Activated naive CD4-positive, alpha-beta T cell treated with anti-CD3 and anti-CD28 coated beads, Interleukin-2, amount 10 ng/mL, durations not matched to agents 7 days and 5 days (primary cell): ENCODE measurements at regions not wholly inside any gene's neighbourhood (a gene's known extent, or its start where the extent isn't known, plus 50 kb on each side); places are given as distances from the start of the nearest gene placed in this dataset.
"Not testable (repeated sequence)": the region's sequence is repeated elsewhere in the genome, so short reads cannot be mapped to it uniquely, and the experiment has no call there.

Experiments
- CTCF ChIA-PET: fragments of 350-600 bp; sonication (Branson Sonifier 250); formaldehyde crosslinking; loops from one replicate; lab custom pipeline; 2021; ENCODE audit warnings: antibody characterized with exemption; lab: Charles Lee
- DNase-seq: peaks from one replicate; pipeline ENCODE4 v3.0.0-alpha.2; 2020
- H3K27ac Mint-ChIP-seq: one replicate; pipeline ENCODE4 v1.8.0; 2021; ENCODE audit warnings: mild to moderate bottlenecking, moderate library complexity, mixed read lengths
- H3K27me3 Mint-ChIP-seq: one replicate; pipeline ENCODE4 v1.8.0; 2021; ENCODE audit warnings: mild to moderate bottlenecking, mixed read lengths
- H3K36me3 Mint-ChIP-seq: one replicate; pipeline ENCODE4 v1.8.0; 2021; ENCODE audit warnings: mixed read lengths
- H3K4me1 Mint-ChIP-seq: one replicate; pipeline ENCODE4 v1.8.0; 2021; ENCODE audit warnings: mixed read lengths
- H3K4me3 Mint-ChIP-seq: one replicate; pipeline ENCODE4 v1.8.0; 2021; ENCODE audit warnings: mild to moderate bottlenecking, moderate library complexity, mixed read lengths
- H3K9me3 Mint-ChIP-seq: one replicate; pipeline ENCODE4 v1.8.0; 2021; ENCODE audit warnings: mixed read lengths

- H3K36me3 Mint-ChIP-seq, result no peaks in the 10 kb centered on the region
- no peak overlapping the region for H3K27ac Mint-ChIP-seq
- no peak for DNase-seq
- H3K9me3 Mint-ChIP-seq, result no peaks in the 10 kb centered on the region
- peaks cover 16% of the 10 kb centered on the region for H3K27me3 Mint-ChIP-seq
- H3K4me3 Mint-ChIP-seq, result no peak overlapping the region
- CTCF ChIA-PET, result interaction anchor here (0.8 to 7.6 kb wide), 5 partner anchors 8 to 696 kb away, joined by 3 to 84 read pairs (median 69); no protein-coding TSS in a partner anchor
- peaks cover 12% of the 10 kb centered on the region for H3K4me1 Mint-ChIP-seq
These were observed 425.4 kb downstream of the ETS1 start for GRCh38 chr11:128161994-128162393.

GRCh38 chr11:128161436-128161835, 425.9 kb downstream of the ETS1 start:
- CTCF ChIA-PET, result interaction anchor here (0.8 to 7.6 kb wide), 7 partner anchors 9 to 696 kb away, joined by 3 to 84 read pairs (median 12); no protein-coding TSS in a partner anchor

GRCh38 chr11:128158860-128159259, 428.5 kb downstream of the ETS1 start:
- DNase-seq, result no peak
- no peaks in the 10 kb centered on the region for H3K9me3 Mint-ChIP-seq
- CTCF ChIA-PET, result interaction anchor here (0.9 to 7.6 kb wide), 20 partner anchors 8 to 691 kb away, joined by 3 to 86 read pairs (median 10); no protein-coding TSS in a partner anchor
- H3K27me3 Mint-ChIP-seq, result peaks cover 16% of the 10 kb centered on the region
- no peaks in the 10 kb centered on the region for H3K36me3 Mint-ChIP-seq
- H3K4me1 Mint-ChIP-seq, result peaks cover 7% of the 10 kb centered on the region
- H3K27ac Mint-ChIP-seq, result no peak overlapping the region
- no peak overlapping the region for H3K4me3 Mint-ChIP-seq

More at GRCh38 chr11:128161436-128161835, 425.9 kb downstream of the ETS1 start:
- Mint-ChIP-seq H3K36me3 (no peaks in the 10 kb centered on the region), H3K4me3 (no peak overlapping the region), H3K4me1 (peaks cover 12% of the 10 kb centered on the region), H3K27me3 (peaks cover 16% of the 10 kb centered on the region), H3K9me3 (no peaks in the 10 kb centered on the region), H3K27ac (no peak overlapping the region)
- no peak for DNase-seq

- H3K9me3 Mint-ChIP-seq, result no peaks in the 10 kb centered on the region
- H3K27me3 Mint-ChIP-seq, result peaks cover 21% of the 10 kb centered on the region
These were observed 429.7 kb downstream of the ETS1 start for GRCh38 chr11:128157423-128158298.

DNA sequence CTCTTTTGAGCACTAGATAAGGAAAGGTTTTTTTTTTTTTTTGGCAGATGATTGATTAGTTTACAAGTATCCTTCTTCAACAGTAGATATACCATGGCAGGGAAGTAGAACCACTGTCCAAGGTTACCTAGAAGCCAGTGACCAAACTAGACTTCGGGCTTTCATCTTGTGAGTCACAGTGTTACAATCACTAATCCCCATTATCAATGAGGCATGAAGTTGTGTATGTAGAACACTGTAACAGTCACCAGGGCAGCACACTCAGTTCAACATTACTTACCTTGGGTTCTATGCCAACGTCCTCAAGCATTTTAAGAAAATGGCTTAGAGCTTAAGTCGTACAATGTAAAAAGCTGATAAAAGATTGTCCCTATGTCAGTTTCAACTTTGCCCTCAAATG, 430.9 kb downstream of the ETS1 start:
- Mint-ChIP-seq H3K36me3 (no peaks in the 10 kb centered on the region), H3K4me1 (peaks cover 7% of the 10 kb centered on the region), H3K4me3 (no peak overlapping the region), H3K27ac (no peak overlapping the region), H3K9me3 (no peaks in the 10 kb centered on the region), H3K27me3 (peaks cover 24% of the 10 kb centered on the region)
- DNase-seq, result no peak
- CTCF ChIA-PET, result interaction anchor here (1.1 to 7.6 kb wide), 21 partner anchors 9 to 709 kb away, joined by 3 to 86 read pairs (median 10); no protein-coding TSS in a partner anchor

More at GRCh38 chr11:128157423-128158298, 429.7 kb downstream of the ETS1 start:
- H3K4me1 Mint-ChIP-seq, result peaks cover 7% of the 10 kb centered on the region
- H3K36me3 Mint-ChIP-seq, result no peaks in the 10 kb centered on the region
- H3K4me3 Mint-ChIP-seq, result peak overlapping the region; percentile 60
- CTCF ChIA-PET, result interaction anchor here (0.6 to 7.6 kb wide), 70 partner anchors 8 to 1738 kb away, joined by 3 to 86 read pairs (median 5); no protein-coding TSS in a partner anchor
- H3K27ac Mint-ChIP-seq, result peak overlapping the region; percentile 63
- DNase-seq, result peak; percentile 66

DNA sequence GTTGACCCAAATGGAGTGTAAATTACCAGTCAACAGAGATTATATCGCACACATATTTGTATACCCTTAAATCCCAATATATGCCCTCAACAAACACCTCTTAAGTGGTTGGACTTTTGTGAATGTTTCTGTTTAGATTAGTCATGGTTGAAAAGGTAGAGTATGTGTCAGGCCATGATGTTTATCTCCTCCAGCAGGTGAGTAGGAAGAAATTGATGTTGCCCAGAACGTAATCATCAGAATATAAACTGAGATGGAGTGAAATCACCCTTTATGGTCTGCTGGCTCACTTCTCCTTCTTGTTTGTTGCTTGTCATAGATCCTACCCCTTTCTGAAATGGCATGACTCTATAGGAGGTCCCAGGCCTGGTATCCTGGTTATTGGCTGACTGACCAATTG, 431.8 kb downstream of the ETS1 start:
- Mint-ChIP-seq H3K36me3 (no peaks in the 10 kb centered on the region), H3K4me1 (peaks cover 7% of the 10 kb centered on the region), H3K4me3 (no peak overlapping the region), H3K9me3 (no peaks in the 10 kb centered on the region), H3K27ac (no peak overlapping the region), H3K27me3 (peaks cover 26% of the 10 kb centered on the region)
- CTCF ChIA-PET, result interaction anchor here (5.5 to 6.4 kb wide), 2 partner anchors 15 to 117 kb away, joined by 84 to 86 read pairs; no protein-coding TSS in a partner anchor
- no peak for DNase-seq

GRCh38 chr11:128153697-128154048, 433.7 kb downstream of the ETS1 start:
- Mint-ChIP-seq H3K9me3 (no peaks in the 10 kb centered on the region), H3K27ac (no peak overlapping the region), H3K4me3 (no peak overlapping the region), H3K4me1 (peaks cover 7% of the 10 kb centered on the region), H3K36me3 (no peaks in the 10 kb centered on the region), H3K27me3 (peaks cover 24% of the 10 kb centered on the region)
- CTCF ChIA-PET, result interaction anchor here (0.6 to 1.4 kb wide), 3 partner anchors 18 to 126 kb away, joined by 3 to 7 read pairs (median 3); no protein-coding TSS in a partner anchor
- no peak for DNase-seq

- Mint-ChIP-seq H3K27me3 (peaks cover 28% of the 10 kb centered on the region), H3K9me3 (no peaks in the 10 kb centered on the region), H3K4me3 (no peak overlapping the region), H3K4me1 (peaks cover 7% of the 10 kb centered on the region), H3K36me3 (no peaks in the 10 kb centered on the region), H3K27ac (no peak overlapping the region)
- no peak for DNase-seq
- CTCF ChIA-PET, result interaction anchor here (0.6 to 1.4 kb wide), 5 partner anchors 19 to 732 kb away, joined by 3 to 7 read pairs (median 3); no protein-coding TSS in a partner anchor
These were observed 434.3 kb downstream of the ETS1 start for GRCh38 chr11:128152796-128153696.

GRCh38 chr11:128151780-128152179, 435.6 kb downstream of the ETS1 start:
- CTCF ChIA-PET, result interaction anchor here (0.7 to 1.2 kb wide), 4 partner anchors 22 to 812 kb away, joined by 3 to 4 read pairs (median 4); no protein-coding TSS in a partner anchor
- Mint-ChIP-seq H3K27me3 (peaks cover 24% of the 10 kb centered on the region), H3K27ac (no peak overlapping the region), H3K36me3 (no peaks in the 10 kb centered on the region), H3K9me3 (no peaks in the 10 kb centered on the region), H3K4me1 (no peaks in the 10 kb centered on the region), H3K4me3 (no peak overlapping the region)
- no peak for DNase-seq

DNA sequence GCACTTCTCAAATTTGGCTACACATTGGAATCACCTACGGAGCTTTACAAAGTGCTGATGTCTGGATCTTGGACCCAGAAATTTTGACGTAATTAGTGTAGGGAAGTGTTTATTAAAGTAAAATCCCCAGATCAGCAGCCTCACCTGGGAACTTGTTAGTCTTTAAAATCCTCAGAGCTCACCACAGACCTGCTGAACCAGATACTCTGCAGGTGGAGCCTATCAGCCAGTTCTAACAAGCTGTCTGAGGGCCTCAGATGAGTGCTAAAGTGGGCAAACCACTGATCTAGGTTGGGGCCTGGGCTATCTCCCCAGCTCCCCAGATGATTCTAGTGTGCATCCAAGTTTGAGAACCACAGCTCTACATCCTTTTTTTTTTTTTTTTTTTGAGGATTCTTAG, 436.0 kb downstream of the ETS1 start:
- H3K9me3 Mint-ChIP-seq, result no peaks in the 10 kb centered on the region

DNA sequence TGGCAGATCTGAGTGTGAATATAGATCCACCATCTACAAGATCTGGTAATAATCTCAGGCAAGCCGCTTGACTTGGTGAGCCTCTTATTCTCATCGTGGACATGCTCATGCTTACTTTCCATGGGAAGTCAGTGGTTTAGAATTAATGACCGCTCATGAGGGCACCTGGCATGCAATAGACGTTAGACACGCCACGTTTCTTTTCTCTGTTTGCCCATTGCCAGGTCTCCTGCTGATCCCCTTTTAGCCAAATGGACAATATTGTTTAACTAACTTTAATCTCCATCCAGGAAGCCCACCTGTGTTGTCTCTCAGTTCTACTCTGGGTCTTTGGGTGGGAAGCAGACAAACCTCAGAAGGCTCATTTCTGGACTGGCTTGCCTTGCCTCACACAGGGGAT, 439.1 kb downstream of the ETS1 start:
- CTCF ChIA-PET, result interaction anchor here (2.8 kb wide), 1 partner anchor 10 kb away, joined by 16 read pairs; no protein-coding TSS in a partner anchor
- Mint-ChIP-seq H3K27ac (no peak overlapping the region), H3K9me3 (no peaks in the 10 kb centered on the region), H3K27me3 (peaks cover 14% of the 10 kb centered on the region), H3K36me3 (no peaks in the 10 kb centered on the region), H3K4me1 (no peaks in the 10 kb centered on the region), H3K4me3 (no peak overlapping the region)
- no peak for DNase-seq

More for the DNA sequence above, 436.0 kb downstream of the ETS1 start:
- CTCF ChIA-PET, result interaction anchor here (0.7 to 1.2 kb wide), 5 partner anchors 22 to 813 kb away, joined by 3 to 4 read pairs (median 4); no protein-coding TSS in a partner anchor
- Mint-ChIP-seq H3K36me3 (no peaks in the 10 kb centered on the region), H3K27ac (no peak overlapping the region), H3K4me1 (no peaks in the 10 kb centered on the region), H3K4me3 (no peak overlapping the region), H3K27me3 (peaks cover 23% of the 10 kb centered on the region)
- DNase-seq, result no peak

- no peaks in the 10 kb centered on the region for H3K4me1 Mint-ChIP-seq
- peaks cover 6% of the 10 kb centered on the region for H3K9me3 Mint-ChIP-seq
- H3K27ac Mint-ChIP-seq, result no peak overlapping the region
- CTCF ChIA-PET, result interaction anchor here (1.1 to 2.8 kb wide), 2 partner anchors 11 kb away, joined by 3 to 16 read pairs; no protein-coding TSS in a partner anchor
- H3K36me3 Mint-ChIP-seq, result peaks cover 2% of the 10 kb centered on the region
- H3K27me3 Mint-ChIP-seq, result peaks cover 14% of the 10 kb centered on the region
- no peak overlapping the region for H3K4me3 Mint-ChIP-seq
- no peak for DNase-seq
These were observed 440.3 kb downstream of the ETS1 start for GRCh38 chr11:128146926-128147605.

DNA sequence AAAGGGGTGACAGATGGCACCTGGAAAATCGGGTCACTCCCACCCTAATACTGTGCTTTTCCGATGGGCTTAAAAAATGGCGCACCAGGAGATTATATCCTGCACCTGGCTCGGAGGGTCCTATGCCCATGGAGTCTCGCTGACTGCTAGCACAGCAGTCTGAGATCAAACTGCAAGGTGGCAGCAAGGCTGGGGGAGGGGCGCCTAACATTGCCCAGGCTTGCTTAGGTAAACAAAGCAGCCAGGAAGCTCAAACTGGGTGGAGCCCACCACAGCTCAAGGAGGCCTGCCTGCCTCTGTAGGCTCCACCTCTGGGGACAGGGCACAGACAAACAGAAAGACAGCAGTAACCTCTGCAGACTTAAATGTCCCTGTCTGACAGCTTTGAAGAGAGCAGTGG, 447.1 kb downstream of the ETS1 start:
- Mint-ChIP-seq H3K4me1 (peaks cover 18% of the 10 kb centered on the region), H3K9me3 (peaks cover 23% of the 10 kb centered on the region)
- H3K27ac Mint-ChIP-seq, CTCF ChIA-PET, H3K27me3 Mint-ChIP-seq, H3K4me3 Mint-ChIP-seq, H3K36me3 Mint-ChIP-seq, DNase-seq: not testable (repeated sequence)
